ENCODE measurements at regions not wholly inside any gene's neighbourhood (a gene's known extent, or its start where the extent isn't known, plus 50 kb on each side); places are given as distances from the start of the nearest gene placed in this dataset.
A peak's percentile ranks its signal among the peaks of the same experiment; 100 is the strongest.

GRCh38 chr12:90069711-90070110 lies 361.1 kb upstream of the ATP2B1 start:
- TF ChIP-seq, protein P1, sequence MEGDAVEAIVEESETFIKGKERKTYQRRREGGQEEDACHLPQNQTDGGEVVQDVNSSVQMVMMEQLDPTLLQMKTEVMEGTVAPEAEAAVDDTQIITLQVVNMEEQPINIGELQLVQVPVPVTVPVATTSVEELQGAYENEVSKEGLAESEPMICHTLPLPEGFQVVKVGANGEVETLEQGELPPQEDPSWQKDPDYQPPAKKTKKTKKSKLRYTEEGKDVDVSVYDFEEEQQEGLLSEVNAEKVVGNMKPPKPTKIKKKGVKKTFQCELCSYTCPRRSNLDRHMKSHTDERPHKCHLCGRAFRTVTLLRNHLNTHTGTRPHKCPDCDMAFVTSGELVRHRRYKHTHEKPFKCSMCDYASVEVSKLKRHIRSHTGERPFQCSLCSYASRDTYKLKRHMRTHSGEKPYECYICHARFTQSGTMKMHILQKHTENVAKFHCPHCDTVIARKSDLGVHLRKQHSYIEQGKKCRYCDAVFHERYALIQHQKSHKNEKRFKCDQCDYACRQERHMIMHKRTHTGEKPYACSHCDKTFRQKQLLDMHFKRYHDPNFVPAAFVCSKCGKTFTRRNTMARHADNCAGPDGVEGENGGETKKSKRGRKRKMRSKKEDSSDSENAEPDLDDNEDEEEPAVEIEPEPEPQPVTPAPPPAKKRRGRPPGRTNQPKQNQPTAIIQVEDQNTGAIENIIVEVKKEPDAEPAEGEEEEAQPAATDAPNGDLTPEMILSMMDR (IDR thresholded peaks at IDR 0.05; ENCODE audit: insufficient read depth, low read depth, low read length, missing control alignments): no peak
- H3K4me3 ChIP-seq (ENCODE audit: low read length): no peak overlapping the region
- DNase-seq (ENCODE audit: low read depth): no peak

DNA sequence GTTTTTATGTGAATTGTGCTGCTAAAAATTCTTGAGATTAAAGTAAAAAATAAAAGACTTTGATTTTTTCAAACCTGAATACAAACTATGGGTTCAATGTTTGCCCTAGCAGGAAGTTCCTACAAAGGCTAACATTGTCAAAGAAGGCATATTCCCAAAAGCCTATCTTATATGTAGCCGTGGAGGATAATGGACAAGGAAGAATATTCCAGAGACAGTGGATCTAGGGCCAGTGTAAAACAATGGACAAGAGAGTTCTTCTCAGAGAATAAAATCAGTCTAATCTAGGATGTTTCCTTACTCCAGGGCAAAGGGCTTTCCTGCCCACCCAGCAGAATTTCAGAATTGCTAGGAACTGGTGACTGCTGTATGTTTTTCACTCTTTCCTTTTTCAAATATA lies 359.2 kb upstream of the ATP2B1 start:
- no peak for DNase-seq (ENCODE audit: low read depth)
- no peak overlapping the region for H3K4me3 ChIP-seq (ENCODE audit: low read length)
- TF ChIP-seq, protein P1 (IDR thresholded peaks at IDR 0.05; ENCODE audit: insufficient read depth, low read depth, low read length, missing control alignments): no peak

GRCh38 chr12:90064852-90065801 lies 356.5 kb upstream of the ATP2B1 start:
- TF ChIP-seq, protein P1 (IDR thresholded peaks at IDR 0.05; ENCODE audit: insufficient read depth, low read depth, low read length, missing control alignments): no peak
- DNase-seq (ENCODE audit: low read depth): peak; percentile 59
- no peak overlapping the region for H3K4me3 ChIP-seq (ENCODE audit: low read length)

- DNase-seq (ENCODE audit: low read depth): peak; percentile 68
- no peak overlapping the region for H3K4me3 ChIP-seq (ENCODE audit: low read length)
- TF ChIP-seq, protein P1 (IDR thresholded peaks at IDR 0.05; ENCODE audit: insufficient read depth, low read depth, low read length, missing control alignments): no peak
These were observed 354.2 kb upstream of the ATP2B1 start for GRCh38 chr12:90062799-90063198.

DNA sequence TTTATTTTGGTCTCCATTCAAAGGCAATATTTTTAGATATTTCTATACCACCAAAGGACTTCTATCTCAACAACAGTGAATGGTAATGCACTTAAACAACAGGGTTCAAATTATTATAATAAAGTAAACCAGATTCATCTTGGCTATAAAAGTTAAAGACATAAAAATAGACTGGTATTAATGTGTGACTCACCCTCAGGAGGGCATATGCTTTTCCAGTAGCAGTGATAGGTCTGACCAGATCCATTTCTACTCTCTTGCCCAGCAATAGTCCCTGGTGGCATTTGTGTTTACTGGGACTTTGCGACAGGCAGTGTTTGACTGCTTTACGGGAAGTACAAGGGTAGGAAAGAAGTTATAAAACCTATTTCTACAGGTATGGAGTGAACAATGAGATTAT lies 353.2 kb upstream of the ATP2B1 start:
- H3K4me3 ChIP-seq (ENCODE audit: low read length): no peak overlapping the region
- DNase-seq (ENCODE audit: low read depth): peak; percentile 19
- TF ChIP-seq, protein P1 (IDR thresholded peaks at IDR 0.05; ENCODE audit: insufficient read depth, low read depth, low read length, missing control alignments): no peak

DNA sequence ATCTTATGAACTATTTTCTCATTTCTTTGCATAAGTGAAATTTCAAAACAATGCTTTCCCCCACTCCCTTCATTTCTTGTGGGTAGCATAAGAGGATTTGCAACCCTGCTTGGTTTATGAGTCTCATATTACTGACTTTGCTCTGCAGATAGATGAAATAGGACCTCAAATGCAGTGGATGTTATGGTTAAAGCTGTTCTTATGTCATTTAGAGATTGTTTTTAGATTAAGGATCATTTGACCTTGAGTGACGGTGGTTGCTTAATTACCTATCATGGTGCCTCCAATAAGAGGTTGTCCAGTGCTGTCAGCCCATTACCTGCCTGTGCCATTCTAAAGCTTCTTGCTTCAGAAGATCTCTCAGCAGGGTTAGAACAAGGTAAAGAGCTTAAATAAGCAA lies 351.4 kb upstream of the ATP2B1 start:
- TF ChIP-seq, protein P1 (IDR thresholded peaks at IDR 0.05; ENCODE audit: insufficient read depth, low read depth, low read length, missing control alignments): no peak
- H3K4me3 ChIP-seq (ENCODE audit: low read length): no peak overlapping the region
- no peak for DNase-seq (ENCODE audit: low read depth)
